ENCODE measurements at regions not wholly inside any gene's neighbourhood (a gene's known extent, or its start where the extent isn't known, plus 50 kb on each side); places are given as distances from the start of the nearest gene placed in this dataset.

- TF ChIP-seq CTCF (IDR thresholded peaks at IDR 0.05) (no peak), POLR2A (IDR thresholded peaks at IDR 0.05) (no peak)
These were observed 72.2 kb upstream of the CES5A start for GRCh38 chr16:55947366-55947765.
